ENCODE measurements at regions not wholly inside any gene's neighbourhood (a gene's known extent, or its start where the extent isn't known, plus 50 kb on each side); places are given as distances from the start of the nearest gene placed in this dataset.
"Not testable (repeated sequence)": the region's sequence is repeated elsewhere in the genome, so short reads cannot be mapped to it uniquely, and the experiment has no call there.

DNA sequence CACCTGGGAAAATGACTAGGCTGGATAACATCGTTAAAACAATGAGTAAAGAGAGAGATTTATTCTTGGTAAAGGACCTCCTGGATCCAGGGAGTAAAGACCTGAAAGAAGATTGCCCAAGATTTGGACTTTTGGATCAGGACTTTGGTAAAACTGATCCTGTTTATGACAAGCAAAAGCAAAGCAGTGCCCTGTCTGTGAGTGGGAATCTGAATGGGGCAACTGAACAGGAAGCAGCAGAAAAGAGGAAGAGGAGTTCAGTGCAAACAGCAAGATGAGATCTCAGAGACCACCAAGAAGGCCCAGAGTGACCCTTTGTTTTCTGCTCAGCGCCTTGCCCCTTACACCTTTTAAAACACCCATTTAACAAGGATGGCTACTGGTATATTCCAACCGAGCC, 122.0 kb downstream of the VPREB1 start:
- in situ Hi-C loops (cut with HindIII; ENCODE audit: low sequenced_read_pairs), result no loop called here
- DNase-seq (ENCODE audit: low read depth, low spot score), result no peak
- no peak for TF ChIP-seq CTCF (IDR thresholded peaks at IDR 0.05; ENCODE audit: low read depth, low read length)
- H3K4me3 ChIP-seq (ENCODE audit: low read depth, low read length), result no peak overlapping the region

DNA sequence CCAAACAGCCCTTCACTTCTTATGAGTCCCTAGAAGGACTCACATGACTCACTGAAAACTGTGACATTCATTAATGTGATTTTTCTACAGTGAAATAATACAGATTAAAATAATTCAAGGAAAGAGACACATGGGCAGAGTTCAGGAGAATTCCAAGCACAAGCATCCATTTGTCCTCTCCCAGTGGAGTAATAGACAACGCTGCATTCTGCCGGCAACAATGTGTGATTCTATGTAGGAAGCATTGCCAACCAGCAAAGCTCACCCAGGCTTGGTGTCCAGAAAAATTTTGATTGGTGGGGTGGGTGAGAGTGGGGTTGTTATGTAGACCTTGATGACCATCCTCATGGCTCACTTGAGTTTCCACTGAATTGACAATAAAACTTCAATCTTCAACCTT, 123.9 kb downstream of the VPREB1 start:
- in situ Hi-C loops (cut with HindIII; ENCODE audit: low sequenced_read_pairs), result no loop called here
- TF ChIP-seq CTCF (IDR thresholded peaks at IDR 0.05; ENCODE audit: low read depth, low read length), result no peak
- H3K4me3 ChIP-seq (ENCODE audit: low read depth, low read length), result no peak overlapping the region
- no peak for DNase-seq (ENCODE audit: low read depth, low spot score)

- H3K4me3 ChIP-seq (ENCODE audit: low read depth, low read length); in situ Hi-C loops (cut with HindIII; ENCODE audit: low sequenced_read_pairs): not testable (repeated sequence)
- peak; percentile 2 for DNase-seq (ENCODE audit: low read depth, low spot score)
Measured at GRCh38 chr22:22369219-22369963, 124.8 kb downstream of the VPREB1 start.

- in situ Hi-C loops (cut with HindIII; ENCODE audit: low sequenced_read_pairs), result no loop called here
- DNase-seq (ENCODE audit: low read depth, low spot score), result no peak
- no peak overlapping the region for H3K4me3 ChIP-seq (ENCODE audit: low read depth, low read length)
- TF ChIP-seq CTCF (IDR thresholded peaks at IDR 0.05; ENCODE audit: low read depth, low read length), result no peak
Measured at GRCh38 chr22:22369964-22370270, 125.3 kb downstream of the VPREB1 start.

DNA sequence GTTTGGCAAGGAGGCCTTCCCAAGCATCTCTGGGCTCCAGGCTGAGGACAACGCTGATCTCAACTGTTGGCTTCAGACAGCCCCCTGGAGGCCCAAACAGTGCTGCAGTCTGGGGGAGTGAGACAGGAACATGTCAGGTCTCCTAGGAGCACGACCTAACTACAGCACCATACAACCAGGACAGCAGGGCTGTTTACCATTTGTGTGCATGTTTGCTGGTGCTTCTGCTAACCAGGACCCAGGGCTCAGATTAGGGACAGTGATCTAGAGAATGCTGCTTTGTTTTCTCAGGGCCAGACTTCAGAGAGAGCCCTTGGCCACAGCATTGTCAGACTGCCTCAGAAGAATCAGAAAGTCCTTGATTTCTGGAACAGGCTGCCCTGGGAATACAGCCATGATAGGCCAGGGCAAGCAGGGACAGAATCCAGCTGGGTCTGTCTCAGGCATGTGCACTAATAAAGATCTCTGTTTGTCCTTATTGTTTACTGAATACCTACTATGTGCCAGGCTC, 126.5 kb downstream of the VPREB1 start:
- in situ Hi-C loops (cut with HindIII; ENCODE audit: low sequenced_read_pairs), result no loop called here
- DNase-seq (ENCODE audit: low read depth, low spot score), result no peak
- no peak for TF ChIP-seq CTCF (IDR thresholded peaks at IDR 0.05; ENCODE audit: low read depth, low read length)
- H3K4me3 ChIP-seq (ENCODE audit: low read depth, low read length), result no peak overlapping the region

DNA sequence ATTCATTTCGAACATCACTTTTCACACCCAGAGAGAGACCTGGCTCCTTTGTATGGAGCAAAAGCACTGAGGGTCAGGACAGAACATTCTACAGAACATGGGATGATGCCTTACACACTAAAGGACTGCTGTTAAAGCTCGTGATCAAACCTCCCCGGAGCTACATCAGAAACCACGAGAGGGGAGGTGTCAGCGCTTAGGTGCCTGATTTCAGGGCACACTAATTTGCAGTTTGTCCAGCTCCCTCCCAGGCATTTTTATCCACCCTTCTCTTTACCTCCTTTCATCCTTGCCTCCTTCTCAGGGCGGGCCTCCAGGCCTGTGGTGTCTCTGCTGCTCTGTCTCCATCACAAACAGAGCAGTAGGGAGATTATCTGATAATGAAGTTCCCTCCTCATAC, 127.5 kb downstream of the VPREB1 start:
- in situ Hi-C loops (cut with HindIII; ENCODE audit: low sequenced_read_pairs), result no loop called here
- no peak for TF ChIP-seq CTCF (IDR thresholded peaks at IDR 0.05; ENCODE audit: low read depth, low read length)
- DNase-seq (ENCODE audit: low read depth, low spot score), result no peak
- no peak overlapping the region for H3K4me3 ChIP-seq (ENCODE audit: low read depth, low read length)

GRCh38 chr22:22374163-22374562, 129.6 kb downstream of the VPREB1 start:
- no peak overlapping the region for H3K4me3 ChIP-seq (ENCODE audit: low read depth, low read length)
- TF ChIP-seq CTCF (IDR thresholded peaks at IDR 0.05; ENCODE audit: low read depth, low read length), result no peak
- in situ Hi-C loops (cut with HindIII; ENCODE audit: low sequenced_read_pairs), result no loop called here
- DNase-seq (ENCODE audit: low read depth, low spot score), result no peak
